Psoas muscle (tissue), 7 donors: ENCODE measurements at regions not wholly inside any gene's neighbourhood (a gene's known extent, or its start where the extent isn't known, plus 50 kb on each side); places are given as distances from the start of the nearest gene placed in this dataset.

Source experiments
- ATAC-seq, 4 donors: fragments of 200-7000 bp; cut with Tn5 transposase; one replicate each; pipeline ENCODE4 v1.9.1; 2020; ENCODE audit warnings: moderate library complexity in 3 of 4, mild to moderate bottlenecking in 2 of 4
- DNase-seq, 2 donors: peaks; one replicate each; pipeline ENCODE4 v3.0.0-alpha.2; 2020
- H3K27ac ChIP-seq: fragments of 200-600 bp; one replicate; pipeline ENCODE4 v1.8.0; 2022
- H3K27me3 ChIP-seq, 3 donors: fragments of 200-600 bp in 1 of 3; one replicate each; pipeline versions ENCODE4 v1.6.1 to v1.8.0; 2013 to 2022; ENCODE audit warnings: low read length in 2 of 3, mild to moderate bottlenecking in 2 of 3, moderate library complexity in 1 of 3; ENCODE audit not compliant: insufficient read depth in 3 of 3
- H3K36me3 ChIP-seq, 2 donors: fragments of 200-600 bp in 1 of 2; one replicate each; pipeline versions ENCODE4 v1.6.1 to v1.8.0; 2013 to 2022; ENCODE audit warnings: low read depth in 1 of 2, mild to moderate bottlenecking in 1 of 2, moderate library complexity in 1 of 2; ENCODE audit not compliant: insufficient read depth in 1 of 2
- H3K4me1 ChIP-seq: fragments of 200-600 bp; one replicate; pipeline ENCODE4 v1.8.0; 2022
- H3K4me3 ChIP-seq: fragments of 200-600 bp; one replicate; pipeline ENCODE4 v1.8.0; 2022; ENCODE audit warnings: mild to moderate bottlenecking
- H3K9me3 ChIP-seq: fragments of 200-600 bp; one replicate; pipeline ENCODE4 v1.8.0; 2022
- WGBS, 3 donors: extraction: QIAGEN DNeasy Blood & Tissue Kit; methylation state at CpG; one replicate each; pipeline versions ENCODE4 v1.1.6 to v1.1.7; 2013; 5-methylcytosine and 5-hydroxymethylcytosine counted together
- intact Hi-C, 2 donors: fragments of 100-400 bp; cut with DNase I; formaldehyde crosslinking; loops; one replicate each; pipeline versions ENCODE4 v1.11.0 to v1.14.2; 2022
- TF ChIP-seq, protein P1 (sequence below): fragments of 200-600 bp; IDR thresholded peaks from one replicate; pipeline ENCODE4 v1.8.0; 2022; ENCODE audit warnings: antibody characterized with exemption
- donor health status: healthy with polysubstance abuse.
- donor health status: DM: no; HTN: no; CAD: no; lungs with moderate emphysema.
- donor health status: Bipolar disorder and iron deficiency.
- donor health status: healthy.
- donor health status: DM: yes; HTN: yes; CAD: no.
- donor health status: DM: no; HTN: no; CAD: no.
- donor health status: DM: yes; HTN: yes; CAD: no.

DNA sequence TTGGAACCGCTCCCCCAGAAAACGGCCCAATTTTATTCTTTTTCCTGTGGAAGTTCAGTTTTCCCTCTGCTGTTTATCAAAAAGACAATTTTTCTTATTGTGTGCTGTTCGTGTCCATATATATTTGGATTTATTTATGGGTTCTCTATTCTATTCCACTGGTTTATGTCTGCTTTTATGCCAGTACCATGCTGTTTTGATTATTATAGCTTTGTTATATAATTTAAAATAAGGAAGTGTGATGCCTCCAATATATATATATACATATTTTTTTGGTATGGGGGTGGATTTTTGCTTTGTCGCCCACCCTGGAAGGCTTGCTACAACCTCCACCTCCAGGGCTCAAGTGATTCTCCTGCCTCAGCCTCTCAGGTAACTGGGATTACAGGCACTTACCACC is 103.3 kb downstream of the TFAP2B start:
- no peak overlapping the region for H3K27ac ChIP-seq
- WGBS, 3 donors, result 91 to 94% (median 91%) methylated on average over 4 of the region's 4 CpGs
- DNase-seq, result no peak
- no peaks in the 10 kb centered on the region for H3K4me1 ChIP-seq
- H3K27me3 ChIP-seq, result no peaks in the 10 kb centered on the region
- ATAC-seq, result no peak
- TF ChIP-seq, protein P1, sequence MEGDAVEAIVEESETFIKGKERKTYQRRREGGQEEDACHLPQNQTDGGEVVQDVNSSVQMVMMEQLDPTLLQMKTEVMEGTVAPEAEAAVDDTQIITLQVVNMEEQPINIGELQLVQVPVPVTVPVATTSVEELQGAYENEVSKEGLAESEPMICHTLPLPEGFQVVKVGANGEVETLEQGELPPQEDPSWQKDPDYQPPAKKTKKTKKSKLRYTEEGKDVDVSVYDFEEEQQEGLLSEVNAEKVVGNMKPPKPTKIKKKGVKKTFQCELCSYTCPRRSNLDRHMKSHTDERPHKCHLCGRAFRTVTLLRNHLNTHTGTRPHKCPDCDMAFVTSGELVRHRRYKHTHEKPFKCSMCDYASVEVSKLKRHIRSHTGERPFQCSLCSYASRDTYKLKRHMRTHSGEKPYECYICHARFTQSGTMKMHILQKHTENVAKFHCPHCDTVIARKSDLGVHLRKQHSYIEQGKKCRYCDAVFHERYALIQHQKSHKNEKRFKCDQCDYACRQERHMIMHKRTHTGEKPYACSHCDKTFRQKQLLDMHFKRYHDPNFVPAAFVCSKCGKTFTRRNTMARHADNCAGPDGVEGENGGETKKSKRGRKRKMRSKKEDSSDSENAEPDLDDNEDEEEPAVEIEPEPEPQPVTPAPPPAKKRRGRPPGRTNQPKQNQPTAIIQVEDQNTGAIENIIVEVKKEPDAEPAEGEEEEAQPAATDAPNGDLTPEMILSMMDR, result no peak
- no peak overlapping the region for H3K4me3 ChIP-seq
- intact Hi-C loops, result no loop called here
- H3K9me3 ChIP-seq, result peaks cover 6% of the 10 kb centered on the region
- no peaks in the 10 kb centered on the region for H3K36me3 ChIP-seq

DNA sequence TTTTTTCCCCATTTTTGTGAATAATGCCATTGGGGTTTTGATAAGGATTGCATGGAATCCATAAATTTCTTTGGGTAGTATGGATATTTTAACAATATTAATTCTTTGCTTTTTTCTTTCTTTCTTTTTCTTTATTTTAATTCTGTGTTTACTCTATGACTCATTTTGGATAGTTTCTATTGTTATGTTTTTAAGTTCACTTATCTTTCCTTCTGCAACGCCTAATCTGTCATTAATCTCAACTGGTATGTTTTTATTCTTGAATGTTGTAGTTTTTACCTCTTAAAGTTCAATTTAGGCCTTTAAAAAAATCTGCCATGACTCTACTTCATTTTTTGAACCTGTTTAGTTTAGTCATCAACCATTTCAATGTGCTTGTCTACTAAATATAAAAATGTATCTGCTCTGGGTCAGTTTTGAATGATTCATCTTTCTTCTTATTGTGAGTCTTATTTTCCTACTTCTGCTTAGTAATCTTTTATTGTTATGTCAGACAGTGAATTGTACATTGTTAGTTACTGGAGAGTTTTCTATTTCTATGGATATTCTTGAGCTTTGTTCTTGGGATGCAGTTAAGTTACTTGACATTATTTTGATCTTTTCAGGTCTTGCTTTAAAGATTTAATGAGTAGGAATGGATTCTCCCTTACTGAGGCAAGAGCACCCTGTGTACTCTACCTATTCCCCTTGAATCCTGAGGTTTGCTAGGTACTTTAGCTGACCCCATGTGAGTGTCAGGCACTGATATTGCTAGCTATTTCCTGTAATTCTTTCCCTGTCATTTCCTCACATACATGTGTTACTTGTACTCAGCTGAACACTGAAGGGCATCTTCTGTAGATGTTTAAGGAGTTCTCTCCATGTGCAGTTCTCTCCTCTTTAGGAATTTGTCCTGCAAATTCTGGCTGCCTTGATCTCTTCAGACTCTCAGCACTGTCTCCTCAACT is 104.2 kb downstream of the TFAP2B start:
- TF ChIP-seq, protein P1, result no peak
- Histone ChIP-seq H3K4me3 (no peak overlapping the region), H3K27ac (no peak overlapping the region), H3K27me3 (no peaks in the 10 kb centered on the region), H3K9me3 (peaks cover 6% of the 10 kb centered on the region), H3K4me1 (no peaks in the 10 kb centered on the region), H3K36me3 (no peaks in the 10 kb centered on the region)
- DNase-seq (no peak), ATAC-seq (no peak)
- intact Hi-C loops, result no loop called here
- WGBS, 3 donors, result 0 to 1% (median 0%) methylated on average over 1 of the region's 1 CpG

DNA sequence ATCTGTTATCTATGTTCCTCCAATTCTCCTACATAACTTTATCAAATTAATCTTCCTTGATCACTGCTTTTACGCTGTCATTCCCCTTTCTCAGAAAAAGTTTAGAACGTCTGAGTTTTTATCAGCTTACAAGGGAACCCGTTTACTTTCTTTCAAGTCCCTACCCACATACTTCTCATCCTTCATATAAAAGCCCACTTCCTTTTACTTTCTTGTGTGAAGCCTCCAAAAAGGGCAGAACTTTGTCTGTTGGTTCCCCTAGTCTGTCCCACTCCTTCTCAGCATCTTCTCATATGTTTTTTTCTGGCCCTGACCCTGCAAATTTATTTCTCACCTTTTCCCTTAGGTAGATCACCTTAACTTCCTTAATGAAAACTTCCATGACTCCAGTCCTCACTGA is 106.1 kb downstream of the TFAP2B start:
- DNase-seq (no peak), ATAC-seq (no peak)
- H3K4me3 ChIP-seq, result no peak overlapping the region
- intact Hi-C loops, result no loop called here
- TF ChIP-seq, protein P1, result no peak
- no peaks in the 10 kb centered on the region for H3K27me3 ChIP-seq
- WGBS, 3 donors, result 63 to 70% (median 66%) methylated on average over 3 of the region's 3 CpGs
- no peaks in the 10 kb centered on the region for H3K4me1 ChIP-seq
- no peaks in the 10 kb centered on the region for H3K36me3 ChIP-seq
- H3K9me3 ChIP-seq, result peaks cover 6% of the 10 kb centered on the region
- H3K27ac ChIP-seq, result no peak overlapping the region

DNA sequence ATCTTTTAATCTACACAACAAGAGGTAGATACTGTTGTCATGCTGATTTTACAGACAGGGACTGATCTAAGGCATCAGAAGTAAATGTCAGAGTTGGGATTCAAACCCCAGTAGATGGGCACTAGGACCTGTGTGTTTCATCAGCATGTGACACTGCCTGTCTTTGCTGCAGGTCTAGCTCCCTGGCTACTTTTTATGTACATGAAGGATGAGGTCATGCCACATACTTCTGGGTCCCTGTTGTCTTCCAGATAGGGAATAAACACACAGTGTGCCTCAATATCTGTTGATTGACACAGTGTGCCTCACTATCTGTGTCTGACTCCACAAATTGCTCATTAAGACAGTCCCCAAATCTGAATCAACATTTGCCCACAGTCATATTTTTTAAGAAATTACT is 106.9 kb downstream of the TFAP2B start:
- intact Hi-C loops, result no loop called here

More for the DNA sequence above, 106.9 kb downstream of the TFAP2B start:
- Histone ChIP-seq H3K9me3 (peaks cover 6% of the 10 kb centered on the region), H3K27me3 (no peaks in the 10 kb centered on the region), H3K4me3 (no peak overlapping the region), H3K27ac (no peak overlapping the region), H3K4me1 (no peaks in the 10 kb centered on the region), H3K36me3 (no peaks in the 10 kb centered on the region)
- DNase-seq (no peak), ATAC-seq (no peak)
- TF ChIP-seq, protein P1, result no peak
